Right renal cortex interstitium (tissue), 3 donors: ENCODE measurements at regions not wholly inside any gene's neighbourhood (a gene's known extent, or its start where the extent isn't known, plus 50 kb on each side); places are given as distances from the start of the nearest gene placed in this dataset.

Source experiments
- DNase-seq, 3 donors: peaks; one replicate each; pipeline ENCODE4 v3.0.0-alpha.2; 2013; ENCODE audit warnings: low read depth in 3 of 3, low spot score in 2 of 3

GRCh38 chrX:28042826-28043564 lies 61.7 kb upstream of the DCAF8L1 start:
- no peak for DNase-seq

GRCh38 chrX:28042260-28042659 lies 61.0 kb upstream of the DCAF8L1 start:
- DNase-seq: no peak

GRCh38 chrX:28039258-28039657 lies 58.0 kb upstream of the DCAF8L1 start:
- DNase-seq: no peak
